ENCODE measurements at regions not wholly inside any gene's neighbourhood (a gene's known extent, or its start where the extent isn't known, plus 50 kb on each side); places are given as distances from the start of the nearest gene placed in this dataset.

GRCh38 chr1:239225396-239225795 is 161.0 kb upstream of the CHRM3 start:
- CTCF ChIA-PET (ENCODE audit: low intra/inter-chr PET ratio), result no interaction called here
- no peak for FAIRE-seq
- in situ Hi-C loops (cut with MboI), result no loop called here

GRCh38 chr1:239224100-239224499 is 162.3 kb upstream of the CHRM3 start:
- H2AFZ ChIP-seq (ENCODE audit: low read depth, low read length), result no peak overlapping the region
- WGBS (ENCODE audit: insufficient coverage, low coverage, missing lambda C conversion rate), result 0% methylated on average over 2 of the region's 2 CpGs
- FAIRE-seq (no peak), DNase-seq (ENCODE audit: extremely low read depth in 1 of 4, low spot score in 3 of 4) (no peak), ATAC-seq (no peak)
- H3K27ac ChIP-seq (ENCODE audit: extremely low read depth, low read depth, low read length), result no peak overlapping the region
- intact Hi-C loops (cut with micrococcal nuclease), result no loop called here
- H3K9me1 ChIP-seq (ENCODE audit: control insufficient read depth, insufficient read depth, low read length), result no peaks in the 10 kb centered on the region
- no peaks in the 10 kb centered on the region for H4K20me1 ChIP-seq (replicated peaks; ENCODE audit: control insufficient read depth, insufficient read depth, low read length)
- H3K9ac ChIP-seq (ENCODE audit: insufficient read depth in 1 of 2, low read depth in 2 of 2, low read length in 2 of 2), result no peak overlapping the region
- no peaks in the 10 kb centered on the region for H3K4me1 ChIP-seq (replicated peaks in 1 of 2; ENCODE audit: control insufficient read depth in 2 of 2, insufficient read depth in 2 of 2, low read length in 2 of 2)
- in situ Hi-C loops (cut with MboI), result no loop called here
- no peak overlapping the region for H3K4me3 ChIP-seq
- peaks cover 7% of the 10 kb centered on the region; the same call in 1 of the 2 replicates for H3K9me3 ChIP-seq (replicated peaks; ENCODE audit: control insufficient read depth, insufficient read depth, low read depth, low read length)
- H3K36me3 ChIP-seq (ENCODE audit: control insufficient read depth, insufficient read depth, low read length), result no peaks in the 10 kb centered on the region
- H3K4me2 ChIP-seq (ENCODE audit: insufficient read depth, low read length), result no peak overlapping the region
- POLR2A ChIA-PET, result no interaction called here
- no peaks in the 10 kb centered on the region for H3K27me3 ChIP-seq (ENCODE audit: control insufficient read depth in 2 of 2, insufficient read depth in 2 of 2, low read length in 2 of 2)
- no peaks in the 10 kb centered on the region for H3K79me2 ChIP-seq (ENCODE audit: control insufficient read depth, insufficient read depth, low read length)
- no TSS peak for BruUV-seq (replicated peaks)
- CTCF ChIA-PET (ENCODE audit: low intra/inter-chr PET ratio), result no interaction called here
- TF ChIP-seq ARNT (IDR thresholded peaks at IDR 0.05), result no peak
- TF ChIP-seq ZNF395 (CRISPR knock-in tag; IDR thresholded peaks at IDR 0.05), result no peak
- TF ChIP-seq ZNF592 (IDR thresholded peaks at IDR 0.05), result no peak
- TF ChIP-seq CHD1 (IDR thresholded peaks at IDR 0.05; ENCODE audit: low read length), result no peak
- TF ChIP-seq ZNF584 (CRISPR knock-in tag; IDR thresholded peaks at IDR 0.05; ENCODE audit: low read depth), result no peak
- TF ChIP-seq TRIM24 (IDR thresholded peaks at IDR 0.05), result no peak
- no peak for TF ChIP-seq PREB (CRISPR knock-in tag; IDR thresholded peaks at IDR 0.05)

More at GRCh38 chr1:239225396-239225795, 161.0 kb upstream of the CHRM3 start:
- Histone ChIP-seq H3K4me1 (replicated peaks in 1 of 2; ENCODE audit: control insufficient read depth in 2 of 2, insufficient read depth in 2 of 2, low read length in 2 of 2) (no peaks in the 10 kb centered on the region), H3K9ac (ENCODE audit: insufficient read depth in 1 of 2, low read depth in 2 of 2, low read length in 2 of 2) (no peak overlapping the region), H3K36me3 (ENCODE audit: control insufficient read depth, insufficient read depth, low read length) (no peaks in the 10 kb centered on the region), H3K4me3 (no peak overlapping the region), H3K79me2 (ENCODE audit: control insufficient read depth, insufficient read depth, low read length) (no peaks in the 10 kb centered on the region), H3K9me3 (replicated peaks; ENCODE audit: control insufficient read depth, insufficient read depth, low read depth, low read length) (peaks cover 2% of the 10 kb centered on the region; the same call in 1 of the 2 replicates), H3K27me3 (ENCODE audit: control insufficient read depth in 2 of 2, insufficient read depth in 2 of 2, low read length in 2 of 2) (no peaks in the 10 kb centered on the region), H2AFZ (ENCODE audit: low read depth, low read length) (no peak overlapping the region), H3K9me1 (ENCODE audit: control insufficient read depth, insufficient read depth, low read length) (no peaks in the 10 kb centered on the region), H4K20me1 (replicated peaks; ENCODE audit: control insufficient read depth, insufficient read depth, low read length) (no peaks in the 10 kb centered on the region), H3K4me2 (ENCODE audit: insufficient read depth, low read length) (no peak overlapping the region), H3K27ac (ENCODE audit: extremely low read depth, low read depth, low read length) (no peak overlapping the region)
- no peak for ATAC-seq
- TF ChIP-seq CTBP1 (IDR thresholded peaks at IDR 0.05; ENCODE audit: borderline replicate concordance) (no peak), RBM25 (IDR thresholded peaks at IDR 0.05; ENCODE audit: low read depth, low read length, severe bottlenecking) (peak; percentile 44), CBX3 (IDR thresholded peaks at IDR 0.05; ENCODE audit: borderline replicate concordance in 1 of 2, low read length in 2 of 2) (0 out of 3 replicates have a peak, but pooled peaks of 1 of the 2 experiments have one; percentile 22), ETV6 (IDR thresholded peaks at IDR 0.05; ENCODE audit: borderline replicate concordance in 1 of 2, low read depth in 2 of 2, low read length in 1 of 2) (no peak), ETV6 (CRISPR knock-in tag; IDR thresholded peaks at IDR 0.05; ENCODE audit: borderline replicate concordance) (no peak), TRIM28 (IDR thresholded peaks at IDR 0.05) (peak; percentile 87; the same call in 1 of the 2 replicates)
- 0% methylated on average over 2 of the region's 2 CpGs for WGBS (ENCODE audit: insufficient coverage, low coverage, missing lambda C conversion rate)
- intact Hi-C loops (cut with micrococcal nuclease), result no loop called here
- POLR2A ChIA-PET, result no interaction called here
- no peak for DNase-seq (ENCODE audit: extremely low read depth in 1 of 4, low spot score in 3 of 4)
- BruUV-seq (replicated peaks), result no TSS peak

Data from K562 (cell line).